Urinary bladder (tissue), 4 donors: ENCODE measurements at regions not wholly inside any gene's neighbourhood (a gene's known extent, or its start where the extent isn't known, plus 50 kb on each side); places are given as distances from the start of the nearest gene placed in this dataset. TPM values are rescaled to one million over a fixed set of nuclear protein-coding genes. Genes with fewer than 3 reads are reported as not detected.

Source experiments
- DNase-seq: peaks from one replicate; pipeline ENCODE4 v3.0.0-alpha.2; 2015; ENCODE audit errors: extremely low spot score
- H3K27ac ChIP-seq: one replicate; pipeline ENCODE4 v1.5.1; 2013; ENCODE audit warnings: low read depth, mild to moderate bottlenecking, moderate library complexity
- H3K36me3 ChIP-seq: one replicate; pipeline ENCODE4 v1.6.1; 2013; ENCODE audit warnings: mild to moderate bottlenecking, moderate library complexity; ENCODE audit not compliant: insufficient read depth
- H3K4me1 ChIP-seq: one replicate; pipeline ENCODE4 v1.6.1; 2013; ENCODE audit warnings: mild to moderate bottlenecking, moderate library complexity; ENCODE audit not compliant: insufficient read depth
- H3K4me3 ChIP-seq: one replicate; pipeline ENCODE4 v1.5.1; 2013; ENCODE audit warnings: low read depth, low read length
- WGBS: extraction: QIAGEN DNeasy Blood & Tissue Kit; methylation state at CpG from one replicate; pipeline ENCODE4 v1.1.7; 2013; 5-methylcytosine and 5-hydroxymethylcytosine counted together
- small RNA-seq: library from RNA; depleted of rRNA; stranded (forward); fragments of <200 nt; gene quantifications from one replicate; pipeline ENCODE3, GENCODE V24; 2014
- donor health status: healthy with polysubstance abuse.
- donor health status: healthy.

GRCh38 chr2:207474863-207475485 is 54.8 kb upstream of the CREB1 start:
- Histone ChIP-seq H3K27ac (no peak overlapping the region), H3K36me3 (no peaks in the 10 kb centered on the region), H3K4me3 (no peak overlapping the region), H3K4me1 (no peaks in the 10 kb centered on the region)
- DNase-seq = no peak
- 16% methylated on average over 13 of the region's 13 CpGs for WGBS

GRCh38 chr2:207475546-207475945 is 54.2 kb upstream of the CREB1 start:
- Histone ChIP-seq H3K4me3 (no peak overlapping the region), H3K36me3 (no peaks in the 10 kb centered on the region), H3K4me1 (no peaks in the 10 kb centered on the region), H3K27ac (no peak overlapping the region)
- DNase-seq = no peak
- WGBS = 77% methylated on average over 3 of the region's 3 CpGs

DNA sequence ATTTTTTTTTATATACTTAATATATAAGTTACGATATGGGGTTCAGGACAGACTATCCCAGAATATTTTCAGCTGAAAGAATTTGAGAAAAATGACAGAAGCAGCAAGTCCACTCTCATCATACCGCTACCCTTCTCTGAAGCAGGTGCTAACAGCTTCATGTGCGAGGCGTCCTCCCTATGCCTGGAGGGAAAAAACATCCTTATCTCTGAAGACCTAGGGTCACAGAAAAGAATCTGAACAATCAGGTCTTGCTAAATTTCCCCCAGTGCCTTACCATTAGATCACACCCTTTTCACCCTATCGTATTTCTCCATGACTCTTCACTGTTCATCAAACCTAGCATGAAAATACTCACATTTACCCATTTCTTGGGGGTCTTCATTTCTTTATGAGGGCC is 51.9 kb upstream of the CREB1 start:
- 87% methylated on average over 5 of the region's 5 CpGs for WGBS
- H3K4me1 ChIP-seq = no peaks in the 10 kb centered on the region
- no peak overlapping the region for H3K27ac ChIP-seq

DNA sequence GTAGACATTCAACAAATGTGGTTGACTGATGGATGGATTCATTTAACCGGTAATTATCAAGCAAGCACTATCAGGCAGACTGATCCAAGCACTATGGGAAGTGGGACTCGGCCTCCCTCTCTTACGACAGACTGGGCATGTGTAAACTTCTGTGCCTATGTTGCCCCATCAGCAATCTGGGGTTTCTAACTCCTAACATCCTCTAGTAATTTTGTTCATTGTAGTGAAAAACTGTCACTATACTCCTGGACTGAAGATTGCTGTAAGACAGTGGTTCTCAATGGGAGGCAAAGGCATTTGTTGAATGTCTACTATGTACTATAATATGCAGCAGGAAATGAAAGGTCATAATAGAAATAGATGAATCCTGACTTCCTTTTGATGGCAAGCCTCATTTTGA is 51.2 kb upstream of the CREB1 start:
- WGBS = 84% methylated on average over 3 of the region's 3 CpGs
- no peak overlapping the region for H3K4me3 ChIP-seq
- no peak overlapping the region for H3K27ac ChIP-seq
- no peaks in the 10 kb centered on the region for H3K4me1 ChIP-seq
- no peaks in the 10 kb centered on the region for H3K36me3 ChIP-seq
- DNase-seq = no peak

More for the DNA sequence above, 51.9 kb upstream of the CREB1 start:
- Histone ChIP-seq H3K36me3 (no peaks in the 10 kb centered on the region), H3K4me3 (no peak overlapping the region)
- no peak for DNase-seq

DNA sequence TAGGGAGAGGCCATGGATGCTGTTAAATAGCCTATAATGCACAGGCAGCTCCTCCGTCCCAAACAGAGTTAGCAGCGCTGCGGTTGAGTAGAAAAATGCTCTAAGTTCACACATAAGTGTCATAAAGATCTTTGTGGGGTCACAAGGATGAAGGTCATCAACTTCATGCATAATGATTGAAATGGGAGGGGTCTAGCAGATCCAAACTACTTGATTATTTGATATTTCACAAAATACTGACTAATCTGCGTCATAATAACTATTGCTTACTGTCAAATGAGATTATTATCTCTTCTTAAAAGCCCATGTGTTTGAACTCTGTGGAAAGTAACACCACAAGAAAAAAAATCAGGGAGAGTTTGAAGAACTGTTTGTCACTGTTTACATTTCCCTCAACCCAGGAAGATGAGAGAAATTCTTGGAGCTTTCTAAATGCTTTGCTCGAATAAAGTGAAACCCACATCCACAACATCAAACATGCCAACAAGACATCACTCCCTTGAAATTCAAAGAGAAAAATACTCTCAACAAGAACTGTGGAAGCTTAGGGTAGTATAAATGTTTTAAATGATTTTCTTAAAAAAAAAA is 50.5 kb upstream of the CREB1 start:
- H3K4me1 ChIP-seq = no peaks in the 10 kb centered on the region
- WGBS = 67% methylated on average over 5 of the region's 5 CpGs

More for the DNA sequence above, 50.5 kb upstream of the CREB1 start:
- Histone ChIP-seq H3K36me3 (no peaks in the 10 kb centered on the region), H3K27ac (no peak overlapping the region), H3K4me3 (no peak overlapping the region)
- no peak for DNase-seq

Small RNA genes lying in the stretch of these regions (small RNA-seq; reads per million reads assigned to genes)
- gene MIR1302-4 = not detected
